Large intestine (tissue), 3 donors: ENCODE measurements at regions not wholly inside any gene's neighbourhood (a gene's known extent, or its start where the extent isn't known, plus 50 kb on each side); places are given as distances from the start of the nearest gene placed in this dataset.
A peak's percentile ranks its signal among the peaks of the same experiment; 100 is the strongest.
"Not testable (repeated sequence)": the region's sequence is repeated elsewhere in the genome, so short reads cannot be mapped to it uniquely, and the experiment has no call there.

Source experiments
- DNase-seq, 2 donors: peaks; one replicate each; pipeline versions ENCODE4 v3.0.0 to v3.0.0-alpha.2; 2013
- H3K27ac ChIP-seq: one replicate; pipeline ENCODE4 v1.5.1; 2013; ENCODE audit warnings: low read length
- H3K27me3 ChIP-seq: 2 replicates; pipeline ENCODE4 v1.6.1; 2013; ENCODE audit warnings: low read length; ENCODE audit not compliant: control insufficient read depth, insufficient read depth
- H3K36me3 ChIP-seq: 2 replicates; pipeline ENCODE4 v1.6.1; 2013; ENCODE audit warnings: low read length; ENCODE audit not compliant: control insufficient read depth, insufficient read depth
- H3K4me1 ChIP-seq: one replicate; pipeline ENCODE4 v1.6.1; 2013; ENCODE audit warnings: low read length; ENCODE audit not compliant: control insufficient read depth, insufficient read depth
- H3K4me3 ChIP-seq: one replicate; pipeline ENCODE4 v1.5.1; 2013; ENCODE audit warnings: low read length
- H3K9me3 ChIP-seq: one replicate; pipeline ENCODE4 v1.6.1; 2013; ENCODE audit warnings: mild to moderate bottlenecking, low read depth, low read length, moderate library complexity; ENCODE audit not compliant: control insufficient read depth
- WGBS: methylation state at CpG from one replicate; pipeline ENCODE4 v1.1.5; 2013; ENCODE audit warnings: low lambda C conversion rate; ENCODE audit not compliant: insufficient coverage; 5-methylcytosine and 5-hydroxymethylcytosine counted together

- peak in 1 of 2 donors; percentile 56 for DNase-seq
- WGBS: no CpG with 5 or more reads among the region's 8 CpGs
- Histone ChIP-seq H3K36me3 (no peaks in the 10 kb centered on the region), H3K9me3 (no peaks in the 10 kb centered on the region), H3K4me1 (peaks cover 7% of the 10 kb centered on the region), H3K27me3 (no peaks in the 10 kb centered on the region), H3K27ac (peak overlapping the region; percentile 27), H3K4me3 (no peak overlapping the region)
Measured at GRCh38 chr18:42533616-42534015, 578.6 kb downstream of the PIK3C3 start.

GRCh38 chr18:42534313-42534712 lies 579.3 kb downstream of the PIK3C3 start:
- H3K4me3 ChIP-seq: no peak overlapping the region
- no peak overlapping the region for H3K27ac ChIP-seq
- no peaks in the 10 kb centered on the region for H3K36me3 ChIP-seq
- no peaks in the 10 kb centered on the region for H3K27me3 ChIP-seq
- H3K9me3 ChIP-seq: no peaks in the 10 kb centered on the region
- peaks cover 7% of the 10 kb centered on the region for H3K4me1 ChIP-seq
- WGBS: no CpG with 5 or more reads among the region's 1 CpG
- DNase-seq: no peak

GRCh38 chr18:42536442-42536841 lies 579.0 kb downstream of the RIT2 start:
- Histone ChIP-seq H3K9me3 (no peaks in the 10 kb centered on the region), H3K4me1 (peaks cover 7% of the 10 kb centered on the region), H3K36me3 (no peaks in the 10 kb centered on the region), H3K4me3 (no peak overlapping the region), H3K27me3 (no peaks in the 10 kb centered on the region), H3K27ac (no peak overlapping the region)
- DNase-seq: no peak
- 83% methylated on average over 1 of the region's 1 CpG for WGBS

GRCh38 chr18:42537291-42537690 lies 578.2 kb downstream of the RIT2 start:
- Histone ChIP-seq H3K27me3 (no peaks in the 10 kb centered on the region), H3K4me3 (no peak overlapping the region), H3K27ac (no peak overlapping the region), H3K9me3 (no peaks in the 10 kb centered on the region), H3K4me1 (peaks cover 7% of the 10 kb centered on the region), H3K36me3 (no peaks in the 10 kb centered on the region)
- DNase-seq: no peak
- 90% methylated on average over 2 of the region's 2 CpGs for WGBS

GRCh38 chr18:42544901-42545300 lies 570.6 kb downstream of the RIT2 start:
- no peaks in the 10 kb centered on the region for H3K36me3 ChIP-seq
- WGBS: 91% methylated on average over 1 of the region's 1 CpG
- H3K27ac ChIP-seq: no peak overlapping the region
- no peaks in the 10 kb centered on the region for H3K4me1 ChIP-seq
- no peak overlapping the region for H3K4me3 ChIP-seq
- H3K27me3 ChIP-seq: no peaks in the 10 kb centered on the region
- no peaks in the 10 kb centered on the region for H3K9me3 ChIP-seq
- DNase-seq: no peak

- no peak overlapping the region for H3K27ac ChIP-seq
- H3K9me3 ChIP-seq: no peaks in the 10 kb centered on the region
- H3K4me1 ChIP-seq: no peaks in the 10 kb centered on the region
- no peaks in the 10 kb centered on the region for H3K36me3 ChIP-seq
- no peak overlapping the region for H3K4me3 ChIP-seq
- no peaks in the 10 kb centered on the region for H3K27me3 ChIP-seq
- WGBS: 100% methylated on average over 1 of the region's 5 CpGs
- no peak for DNase-seq
Measured at GRCh38 chr18:42545825-42546224, 569.7 kb downstream of the RIT2 start.

GRCh38 chr18:42548493-42548892 lies 567.0 kb downstream of the RIT2 start:
- DNase-seq: no peak
- no peaks in the 10 kb centered on the region for H3K27me3 ChIP-seq
- WGBS: 100% methylated on average over 1 of the region's 1 CpG
- no peaks in the 10 kb centered on the region for H3K36me3 ChIP-seq
- H3K4me3 ChIP-seq: no peak overlapping the region
- no peaks in the 10 kb centered on the region for H3K4me1 ChIP-seq
- H3K27ac ChIP-seq: no peak overlapping the region
- no peaks in the 10 kb centered on the region for H3K9me3 ChIP-seq

GRCh38 chr18:42549596-42549995 lies 565.9 kb downstream of the RIT2 start:
- Histone ChIP-seq H3K27me3 (no peaks in the 10 kb centered on the region), H3K4me1 (no peaks in the 10 kb centered on the region), H3K9me3 (no peaks in the 10 kb centered on the region), H3K27ac (no peak overlapping the region), H3K4me3 (no peak overlapping the region), H3K36me3 (no peaks in the 10 kb centered on the region)
- no CpG with 5 or more reads among the region's 3 CpGs for WGBS
- no peak for DNase-seq

- H3K4me1 ChIP-seq, H3K36me3 ChIP-seq, H3K9me3 ChIP-seq, H3K27me3 ChIP-seq, H3K27ac ChIP-seq, DNase-seq, H3K4me3 ChIP-seq: not testable (repeated sequence)
- WGBS: 0% methylated on average over 1 of the region's 4 CpGs
Measured at GRCh38 chr18:42552559-42552958, 562.9 kb downstream of the RIT2 start.

- no peak overlapping the region for H3K4me3 ChIP-seq
- H3K9me3 ChIP-seq: no peaks in the 10 kb centered on the region
- WGBS: 60% methylated on average over 1 of the region's 2 CpGs
- no peaks in the 10 kb centered on the region for H3K36me3 ChIP-seq
- no peaks in the 10 kb centered on the region for H3K4me1 ChIP-seq
- H3K27me3 ChIP-seq: no peaks in the 10 kb centered on the region
- no peak for DNase-seq
- H3K27ac ChIP-seq: no peak overlapping the region
Measured at GRCh38 chr18:42559069-42559690, 556.3 kb downstream of the RIT2 start.

- no peaks in the 10 kb centered on the region for H3K27me3 ChIP-seq
- DNase-seq: peak in 1 of 2 donors; percentile 6
- no peak overlapping the region for H3K27ac ChIP-seq
- no peak overlapping the region for H3K4me3 ChIP-seq
- H3K4me1 ChIP-seq: no peaks in the 10 kb centered on the region
- whole genome bisulfite sequencing: 80% methylated on average over 1 of the region's 1 CpG
- H3K9me3 ChIP-seq: no peaks in the 10 kb centered on the region
- no peaks in the 10 kb centered on the region for H3K36me3 ChIP-seq
Measured at GRCh38 chr18:42561521-42561920, 554.0 kb downstream of the RIT2 start.
